Cardiac fibroblast (primary cell): ENCODE measurements at regions not wholly inside any gene's neighbourhood (a gene's known extent, or its start where the extent isn't known, plus 50 kb on each side); places are given as distances from the start of the nearest gene placed in this dataset.

Experiments used
- DNase-seq, 2 donors: peaks; one replicate each; pipeline versions ENCODE4 v3.0.0 to v3.0.0-alpha.2; 2010; ENCODE audit warnings: low read depth in 2 of 2
- H3K4me3 ChIP-seq, 2 donors: replicated peaks in 1 of 2; 1 replicate in 1 of 2; 2 replicates in 1 of 2; pipeline ENCODE4 v1.5.1; 2011; ENCODE audit warnings: low read depth in 2 of 2, low read length in 2 of 2, mild to moderate bottlenecking in 2 of 2, moderate library complexity in 1 of 2
- TF ChIP-seq, protein P1 (sequence below): IDR thresholded peaks from one replicate; pipeline ENCODE4 v1.5.1; 2011; ENCODE audit warnings: low read depth, mild to moderate bottlenecking, low read length, inconsistent platforms

DNA sequence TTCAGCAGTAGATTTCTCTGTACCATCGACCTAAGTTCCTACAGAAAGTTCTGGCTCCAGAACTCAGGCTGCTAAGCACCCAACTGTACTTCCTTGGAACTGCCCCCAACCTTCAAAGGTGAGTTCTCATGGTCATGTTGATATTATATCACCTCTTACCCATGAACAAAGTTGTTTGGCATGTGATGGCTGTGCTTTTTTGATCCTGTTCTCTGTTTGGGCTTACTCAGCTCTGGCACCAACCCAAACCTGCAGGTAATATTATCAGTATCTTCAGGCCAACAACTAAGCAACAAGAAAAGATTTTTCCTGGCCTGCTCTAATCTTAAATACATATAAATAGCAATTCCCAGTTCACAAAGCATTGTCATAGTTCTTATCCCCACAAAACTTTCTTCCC is 318.7 kb upstream of the LMCD1 start:
- no peak for DNase-seq

DNA sequence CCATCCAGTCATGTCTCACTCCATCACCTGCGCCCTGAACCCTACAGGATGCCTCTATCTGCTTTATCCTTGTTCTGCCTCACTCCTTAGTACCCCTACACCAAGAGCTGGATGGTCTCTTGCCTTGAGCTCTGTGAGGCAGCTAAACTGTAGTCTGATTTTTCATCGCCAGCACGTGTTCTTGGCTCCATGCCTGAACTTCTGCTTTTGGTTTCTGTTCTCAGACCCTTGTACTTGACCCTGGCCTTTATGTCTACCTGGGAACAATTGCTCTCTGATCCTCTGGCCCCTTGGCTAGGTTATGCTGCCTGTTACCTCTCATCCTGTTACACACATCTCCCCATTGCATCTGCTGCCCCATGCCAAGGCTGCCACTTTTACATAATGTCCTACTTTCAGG is 318.0 kb upstream of the LMCD1 start:
- no peak overlapping the region for H3K4me3 ChIP-seq
- TF ChIP-seq, protein P1, sequence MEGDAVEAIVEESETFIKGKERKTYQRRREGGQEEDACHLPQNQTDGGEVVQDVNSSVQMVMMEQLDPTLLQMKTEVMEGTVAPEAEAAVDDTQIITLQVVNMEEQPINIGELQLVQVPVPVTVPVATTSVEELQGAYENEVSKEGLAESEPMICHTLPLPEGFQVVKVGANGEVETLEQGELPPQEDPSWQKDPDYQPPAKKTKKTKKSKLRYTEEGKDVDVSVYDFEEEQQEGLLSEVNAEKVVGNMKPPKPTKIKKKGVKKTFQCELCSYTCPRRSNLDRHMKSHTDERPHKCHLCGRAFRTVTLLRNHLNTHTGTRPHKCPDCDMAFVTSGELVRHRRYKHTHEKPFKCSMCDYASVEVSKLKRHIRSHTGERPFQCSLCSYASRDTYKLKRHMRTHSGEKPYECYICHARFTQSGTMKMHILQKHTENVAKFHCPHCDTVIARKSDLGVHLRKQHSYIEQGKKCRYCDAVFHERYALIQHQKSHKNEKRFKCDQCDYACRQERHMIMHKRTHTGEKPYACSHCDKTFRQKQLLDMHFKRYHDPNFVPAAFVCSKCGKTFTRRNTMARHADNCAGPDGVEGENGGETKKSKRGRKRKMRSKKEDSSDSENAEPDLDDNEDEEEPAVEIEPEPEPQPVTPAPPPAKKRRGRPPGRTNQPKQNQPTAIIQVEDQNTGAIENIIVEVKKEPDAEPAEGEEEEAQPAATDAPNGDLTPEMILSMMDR, result no peak
- DNase-seq, result no peak

More for the DNA sequence above, 318.7 kb upstream of the LMCD1 start:
- H3K4me3 ChIP-seq, result no peak overlapping the region
- TF ChIP-seq, protein P1, result no peak

DNA sequence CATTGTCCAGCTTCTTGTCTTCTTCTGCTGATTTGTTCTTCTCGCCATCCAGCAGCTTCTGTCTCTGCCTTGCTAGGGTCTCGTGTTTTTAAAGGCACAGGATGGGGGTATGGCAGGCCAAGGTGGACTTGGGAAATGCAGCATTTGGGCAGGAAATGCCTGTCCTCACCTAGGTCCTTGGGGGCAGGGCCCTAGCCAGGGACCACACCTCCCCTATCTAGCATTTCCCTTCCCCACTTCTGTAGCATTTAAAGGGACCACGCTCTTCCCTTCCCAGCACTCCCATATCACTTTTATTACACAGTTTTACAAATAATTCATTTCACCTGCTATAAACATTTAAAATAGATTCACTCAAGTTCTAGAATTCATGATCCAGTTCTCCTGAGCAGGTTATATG is 315.4 kb upstream of the LMCD1 start:
- TF ChIP-seq, protein P1, result no peak
- DNase-seq, result no peak
- H3K4me3 ChIP-seq, result no peak overlapping the region

DNA sequence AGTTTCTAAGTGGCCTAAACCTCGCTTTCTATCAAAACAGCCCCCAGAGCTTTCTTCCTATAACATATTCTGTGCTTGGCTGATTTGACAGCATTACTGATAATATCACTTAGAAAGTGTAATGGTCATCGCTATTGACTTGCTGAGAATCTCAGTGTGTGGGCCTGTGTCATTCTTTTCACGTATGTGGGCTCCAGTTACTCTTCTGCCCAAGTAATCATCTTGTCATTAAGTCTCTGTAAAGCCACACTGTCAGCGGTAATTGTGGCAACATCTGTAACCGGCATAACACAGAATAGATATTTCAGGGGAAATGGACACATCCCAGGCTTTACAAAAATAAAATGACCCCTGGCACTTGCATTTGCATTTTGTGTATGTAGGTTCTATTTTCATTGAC is 313.6 kb upstream of the LMCD1 start:
- TF ChIP-seq, protein P1, result no peak
- DNase-seq, result no peak

DNA sequence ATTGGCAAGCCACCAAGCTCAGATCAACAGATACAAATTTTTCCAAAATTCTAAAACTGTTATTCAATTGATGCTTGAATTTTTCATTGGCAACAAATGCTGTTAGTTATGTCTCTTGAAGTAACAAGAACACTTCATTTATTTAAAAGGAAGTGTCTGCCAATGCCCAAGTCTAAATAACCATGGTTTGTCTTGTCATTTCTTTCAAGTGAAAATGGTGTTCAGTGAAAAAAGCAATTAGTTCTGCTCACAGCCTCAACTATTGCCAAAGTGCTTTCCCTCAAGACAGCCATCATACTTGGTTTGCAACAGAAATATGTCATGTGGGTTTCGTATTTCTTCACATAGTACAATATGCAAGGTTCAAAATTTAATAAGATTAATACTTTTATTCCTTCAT is 312.6 kb upstream of the LMCD1 start:
- DNase-seq, result no peak
- no peak overlapping the region for H3K4me3 ChIP-seq
- TF ChIP-seq, protein P1, result no peak

More for the DNA sequence above, 313.6 kb upstream of the LMCD1 start:
- no peak overlapping the region for H3K4me3 ChIP-seq

DNA sequence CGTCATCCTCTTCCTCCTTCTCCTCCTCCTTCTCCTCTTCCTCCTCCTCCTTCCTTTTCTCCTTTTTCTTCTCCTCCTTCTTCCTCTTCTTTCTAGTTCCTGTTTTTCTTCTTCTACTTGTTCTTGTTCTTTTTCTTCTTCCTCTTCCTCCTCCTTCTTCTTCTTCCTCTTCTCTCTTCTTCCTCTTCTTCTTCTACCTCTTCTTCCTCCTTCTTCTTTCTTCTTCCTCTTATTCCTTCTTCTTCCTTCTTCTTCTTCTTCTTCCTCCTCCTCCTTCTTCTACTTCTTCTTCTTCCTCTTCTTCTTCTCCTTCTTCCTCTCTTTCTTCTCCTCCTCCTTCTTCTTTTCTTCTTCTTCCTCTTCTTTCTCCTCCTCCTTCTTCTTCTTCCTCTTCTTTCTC is 310.2 kb upstream of the LMCD1 start:
- no peak overlapping the region for H3K4me3 ChIP-seq
- no peak for DNase-seq
- TF ChIP-seq, protein P1, result no peak

DNA sequence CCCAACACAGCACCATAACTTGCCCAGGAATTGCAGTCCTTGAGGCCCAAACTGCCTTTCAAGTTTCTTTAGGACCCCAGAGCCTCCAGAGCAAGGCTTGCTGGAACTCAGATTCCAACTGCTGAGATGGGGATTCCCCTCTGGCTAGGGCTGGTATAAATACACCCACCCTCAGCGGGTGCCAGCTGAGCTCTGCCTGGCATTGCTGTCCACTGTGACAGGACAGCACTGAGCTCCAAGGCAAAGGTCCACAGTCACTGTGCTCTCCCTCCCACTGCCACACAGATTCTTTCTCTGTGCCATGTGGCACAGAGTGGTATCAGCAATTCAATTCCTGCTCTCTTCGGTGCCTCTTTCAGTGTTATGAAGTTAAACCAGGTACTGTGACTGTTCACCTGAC is 304.2 kb upstream of the LMCD1 start:
- TF ChIP-seq, protein P1, result no peak
- no peak for DNase-seq
- no peak overlapping the region for H3K4me3 ChIP-seq
